HuH-7 (cell line): ENCODE measurements at regions not wholly inside any gene's neighbourhood (a gene's known extent, or its start where the extent isn't known, plus 50 kb on each side); places are given as distances from the start of the nearest gene placed in this dataset.
"Not testable (repeated sequence)": the region's sequence is repeated elsewhere in the genome, so short reads cannot be mapped to it uniquely, and the experiment has no call there.

Experiments used
- DNase-seq: peaks from one replicate; pipeline ENCODE4 v3.0.0; 2011; ENCODE audit warnings: low spot score

DNA sequence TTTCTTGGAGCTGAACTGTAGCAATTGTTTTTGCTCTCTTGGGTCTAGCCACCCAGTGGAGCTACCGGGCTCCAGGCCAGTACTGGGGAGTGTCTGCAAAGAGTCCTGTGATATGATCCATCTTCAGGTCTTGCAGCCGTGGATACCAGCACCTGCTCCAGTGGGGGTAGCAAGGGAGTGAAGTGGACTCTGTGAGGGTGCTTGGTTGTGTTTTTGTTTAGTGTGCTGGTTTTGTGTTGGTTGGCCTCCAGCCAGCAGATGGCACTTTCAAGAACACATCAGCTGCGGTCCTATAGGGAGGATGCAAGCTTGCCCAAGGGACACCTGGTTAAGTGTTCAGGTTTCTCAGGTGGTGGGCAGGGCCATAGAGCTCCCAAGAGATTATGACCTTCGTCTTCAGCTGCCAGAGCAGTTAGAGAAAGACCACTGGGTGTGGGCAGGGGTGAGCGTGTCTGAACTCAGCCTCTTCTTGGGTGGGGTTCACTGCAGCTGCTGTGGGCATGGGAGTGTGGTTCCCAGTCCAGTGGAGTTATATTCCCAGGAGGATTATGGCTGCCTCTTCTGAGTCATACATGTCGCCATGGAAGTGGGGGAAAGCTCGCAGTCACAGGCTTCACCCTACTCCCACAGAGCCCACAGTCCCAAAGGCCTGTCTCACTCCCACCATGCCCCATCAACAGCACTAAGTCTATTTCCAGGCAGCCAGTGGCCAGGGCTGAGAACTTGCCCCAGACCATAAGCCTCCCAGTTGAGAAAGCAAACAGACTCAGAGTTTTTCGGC lies 811.6 kb downstream of the GLUD2 start:
- DNase-seq: no peak

DNA sequence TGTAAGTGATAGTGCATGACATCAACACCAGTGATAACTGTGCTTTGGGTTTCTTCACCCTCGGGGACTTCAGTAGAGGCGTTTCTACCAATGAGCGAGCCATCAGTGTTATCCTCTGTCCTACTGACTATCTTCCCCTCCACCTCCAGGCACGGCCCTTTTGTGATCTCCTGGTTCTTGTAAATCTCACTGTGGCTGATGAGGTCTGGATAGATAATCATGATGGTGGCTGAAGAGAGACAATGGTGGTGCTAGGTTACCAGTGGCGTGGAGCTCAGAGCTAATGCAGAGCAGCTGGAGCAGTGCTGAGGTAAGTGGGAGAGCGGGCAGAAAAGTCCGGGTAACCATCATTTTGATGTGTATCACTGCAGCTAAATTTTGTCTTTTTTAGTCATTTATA lies 816.6 kb downstream of the GLUD2 start:
- no peak for DNase-seq

DNA sequence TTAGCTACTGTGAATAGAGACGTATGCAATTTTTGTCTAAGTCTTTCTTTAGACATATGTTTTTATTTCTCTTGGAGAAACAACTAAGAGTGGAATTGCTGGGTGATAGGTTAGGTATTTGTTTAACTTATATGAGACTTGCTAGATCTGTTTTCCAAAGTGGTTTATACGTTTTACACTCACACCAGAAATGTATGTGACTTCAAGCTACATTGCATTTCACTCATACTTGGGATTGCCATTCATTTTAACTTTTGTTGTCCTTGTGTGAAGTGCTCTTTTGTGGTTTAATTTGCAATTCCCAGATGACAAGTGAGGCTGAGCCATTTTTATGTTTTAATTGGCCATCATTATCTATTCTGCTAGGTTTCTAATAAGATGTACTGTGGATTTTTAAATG lies 817.2 kb downstream of the GLUD2 start:
- no peak for DNase-seq

DNA sequence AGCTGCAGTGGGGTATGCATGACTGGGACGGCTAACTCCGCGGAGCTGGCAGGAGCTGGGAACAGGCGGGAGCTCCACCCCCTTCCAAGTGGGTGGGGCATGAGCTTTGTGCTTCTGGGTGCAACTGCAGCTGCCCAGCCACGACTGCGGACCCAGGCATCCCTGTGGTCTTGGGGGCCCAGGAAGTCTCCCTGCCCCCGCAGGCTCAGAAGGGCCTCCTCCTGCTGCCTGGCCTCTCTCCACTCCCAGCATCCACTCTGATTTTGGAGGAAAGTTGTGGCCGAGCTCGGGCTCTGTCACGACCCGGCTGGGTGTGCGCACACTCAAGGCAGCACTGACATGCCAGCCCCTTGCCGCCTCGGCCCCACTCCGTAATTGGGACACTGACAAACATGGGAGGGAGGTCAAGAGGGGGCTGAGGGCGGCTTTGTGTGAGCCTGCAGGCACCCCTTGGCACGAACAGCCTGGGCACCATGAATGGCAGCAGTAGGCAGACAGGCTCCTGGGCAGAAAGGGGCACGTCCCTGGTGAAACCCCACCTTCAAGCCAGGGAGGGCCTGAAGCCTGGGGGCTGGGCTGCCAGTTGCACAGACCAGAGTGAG lies 822.6 kb downstream of the GLUD2 start:
- DNase-seq: no peak

DNA sequence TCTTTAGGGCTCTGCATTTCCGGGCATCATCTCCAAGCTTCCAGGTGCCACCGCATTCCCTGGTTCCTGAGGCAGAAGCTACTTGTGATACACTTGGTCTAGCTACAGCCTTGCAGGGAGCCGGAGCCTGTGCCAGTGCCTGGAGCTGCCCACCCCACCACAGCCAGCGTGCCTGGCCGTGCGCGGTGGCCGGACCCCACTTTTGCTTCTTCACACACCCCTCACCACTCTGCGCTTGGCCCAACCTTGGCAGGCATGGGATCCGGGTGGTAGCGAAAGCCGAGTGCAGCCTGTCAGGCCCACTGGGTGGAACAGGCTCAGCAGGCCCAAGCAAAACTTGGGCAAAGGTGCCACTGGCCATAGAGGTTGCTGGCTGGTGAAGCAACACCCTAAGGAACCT lies 823.7 kb downstream of the GLUD2 start:
- DNase-seq: no peak

DNA sequence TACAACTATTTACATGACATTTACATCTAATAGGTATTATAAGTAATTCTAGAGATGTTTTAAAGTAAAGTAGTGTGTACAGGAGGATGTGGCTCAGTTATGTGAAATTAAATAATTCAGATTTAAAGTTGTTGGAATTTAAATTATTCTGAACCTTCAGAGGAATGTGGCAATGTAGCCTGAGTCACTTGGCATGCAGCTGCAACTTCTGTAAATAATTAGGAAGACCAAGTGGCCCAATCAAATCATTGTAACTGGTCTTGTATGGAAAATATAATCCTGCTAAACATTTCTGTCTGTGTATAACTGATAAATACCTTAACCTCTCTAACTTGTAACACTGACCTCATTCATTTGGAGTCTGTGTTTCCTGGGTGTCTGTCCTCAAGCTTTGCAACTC lies 828.9 kb downstream of the GLUD2 start:
- no peak for DNase-seq

DNA sequence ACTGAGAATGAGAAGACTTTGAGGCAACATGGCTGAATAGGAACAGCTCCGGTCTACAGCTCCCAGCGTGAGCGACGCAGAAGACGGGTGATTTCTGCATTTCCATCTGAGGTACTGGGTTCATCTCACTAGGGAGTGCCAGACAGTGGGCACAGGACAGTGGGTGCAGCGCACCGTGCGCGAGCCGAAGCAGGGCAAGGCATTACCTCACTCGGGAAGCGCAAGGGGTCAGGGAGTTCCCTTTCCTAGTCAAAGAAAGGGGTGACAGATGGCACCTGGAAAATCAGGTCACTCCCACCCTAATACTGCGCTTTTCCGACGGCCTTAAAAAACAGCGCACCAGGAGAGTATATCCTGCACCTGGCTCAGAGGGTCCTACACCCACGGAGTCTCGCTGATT lies 829.9 kb downstream of the GLUD2 start:
- DNase-seq: not testable (repeated sequence)

DNA sequence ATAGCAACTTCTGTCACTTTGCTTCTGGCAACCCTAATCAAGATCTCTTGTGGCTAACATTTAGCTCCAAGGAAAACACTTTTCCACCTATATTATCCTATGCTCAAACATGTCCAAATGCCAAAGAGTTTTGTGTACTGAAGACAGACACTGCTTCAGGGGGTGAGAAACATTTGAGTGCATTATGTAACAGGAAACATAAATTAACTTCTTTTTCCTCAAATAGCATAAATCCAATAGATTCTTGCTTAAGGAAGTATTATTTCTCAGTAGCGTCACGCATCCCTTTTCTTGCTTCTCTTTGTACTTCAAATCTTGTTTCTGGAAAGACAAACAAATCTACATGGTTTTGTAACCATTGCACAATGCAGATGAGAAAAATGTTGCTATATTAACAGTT lies 839.1 kb downstream of the GLUD2 start:
- no peak for DNase-seq

DNA sequence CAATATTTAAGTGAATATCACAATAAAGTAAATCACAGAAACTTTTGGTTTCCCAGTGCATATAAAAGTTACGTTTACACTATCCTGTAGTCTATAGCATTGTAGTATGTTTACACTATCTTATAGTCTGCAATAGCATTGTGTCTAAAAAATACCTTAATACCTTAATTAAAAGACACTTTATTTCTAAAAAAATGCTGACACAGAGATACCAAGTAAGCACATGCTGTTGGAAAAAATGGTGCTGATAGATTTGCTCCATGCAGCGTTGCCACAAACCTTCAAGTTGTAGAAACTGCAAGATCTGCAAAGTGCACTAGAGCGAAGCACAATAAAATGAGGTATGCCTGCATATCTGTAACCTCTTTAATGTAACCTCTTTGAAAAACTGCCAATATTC lies 847.3 kb downstream of the GLUD2 start:
- DNase-seq: no peak

DNA sequence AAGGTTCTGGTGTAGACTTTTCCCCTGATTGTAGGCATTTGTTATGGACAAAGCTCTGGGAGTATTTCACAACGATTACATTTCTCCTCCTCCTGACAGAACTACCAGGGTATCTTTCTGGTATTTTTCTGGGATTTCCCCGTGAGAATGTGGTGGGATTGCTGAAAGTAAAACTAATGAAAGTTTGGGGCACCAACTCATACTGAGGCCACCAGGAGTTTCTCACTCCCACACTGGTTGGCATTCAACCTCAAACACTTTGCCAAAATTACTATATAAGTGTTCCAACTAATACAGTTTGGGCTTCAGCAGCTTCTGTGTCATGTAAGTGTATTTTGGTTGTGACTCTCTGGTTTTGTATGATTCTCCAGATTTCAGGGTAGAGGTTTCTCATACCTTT lies 855.1 kb downstream of the GLUD2 start:
- no peak for DNase-seq

DNA sequence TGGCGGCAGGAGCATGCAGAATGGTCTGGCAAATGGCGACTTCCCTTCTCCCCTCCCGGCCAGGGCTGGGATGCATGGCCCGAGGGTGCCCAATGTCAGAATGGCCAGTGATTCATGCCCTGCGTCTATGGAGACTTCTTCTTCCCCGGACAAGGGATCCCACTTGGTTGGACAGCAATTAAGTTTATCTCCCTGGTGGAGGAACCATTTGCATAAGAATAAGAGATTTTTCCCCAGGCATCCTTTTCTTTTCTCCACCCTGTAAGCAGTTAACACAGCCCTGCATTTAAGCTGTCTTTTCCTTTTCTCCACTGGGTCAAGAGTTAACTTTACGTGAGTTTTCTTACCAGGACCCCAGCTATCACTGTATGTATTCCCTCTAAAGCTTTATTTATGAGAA lies 856.6 kb downstream of the GLUD2 start:
- DNase-seq: no peak

DNA sequence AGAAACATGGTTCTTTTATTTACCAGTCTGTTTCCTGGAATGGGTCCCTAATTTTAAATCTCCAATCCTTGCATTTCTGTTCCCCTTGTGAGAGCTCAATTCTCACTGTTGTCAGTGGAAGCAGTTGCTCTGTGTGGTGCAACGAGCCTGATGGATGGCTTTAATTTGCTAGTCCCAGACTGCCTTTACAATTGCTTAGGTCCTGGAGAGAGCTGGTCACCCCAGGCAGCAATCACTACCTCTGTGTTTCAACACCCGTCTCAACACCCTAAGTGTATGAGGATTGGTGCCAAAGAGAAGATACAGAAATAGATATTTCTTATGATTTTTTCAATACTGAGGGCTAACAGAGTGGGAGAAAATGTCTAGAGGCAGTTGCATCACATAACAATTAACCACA lies 873.8 kb downstream of the GLUD2 start:
- DNase-seq: no peak

DNA sequence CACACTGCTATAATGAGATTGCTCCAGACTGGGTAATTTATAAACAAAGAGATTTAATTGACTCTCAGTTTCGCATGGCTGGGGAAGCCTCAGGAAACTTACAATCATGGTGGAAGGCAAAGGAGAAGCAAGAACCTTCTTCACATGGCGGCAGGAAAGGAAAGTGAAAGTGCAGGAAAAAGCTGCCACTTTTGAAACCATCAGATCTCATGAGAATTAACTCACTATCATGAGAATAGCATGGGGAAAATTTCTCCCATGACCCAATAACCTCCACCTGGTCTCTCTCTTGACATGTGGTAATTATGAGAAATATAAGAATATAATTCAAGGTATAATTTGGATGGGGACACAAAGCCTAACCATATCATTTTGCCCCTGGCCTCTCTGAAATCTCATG lies 884.2 kb downstream of the GLUD2 start:
- DNase-seq: no peak

DNA sequence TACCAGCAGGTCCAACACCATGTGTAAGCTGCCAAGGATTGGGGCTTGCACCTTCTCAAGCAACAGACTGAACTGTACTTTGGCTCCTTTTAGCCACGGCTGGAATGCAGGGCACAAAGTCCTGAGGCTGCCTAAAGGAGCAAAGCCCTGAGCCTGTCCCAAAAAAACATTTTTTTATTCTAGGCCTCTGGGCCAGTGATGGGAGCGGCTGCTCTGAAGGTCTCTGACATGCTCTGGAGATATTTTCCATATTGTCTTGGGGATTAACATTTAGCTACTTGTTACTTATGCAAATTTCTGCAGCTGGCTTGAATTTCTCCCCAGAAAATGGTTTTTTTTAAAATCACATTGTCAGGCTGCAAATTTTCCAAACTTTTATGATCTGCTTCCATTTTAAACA lies 885.3 kb downstream of the GLUD2 start:
- no peak for DNase-seq

DNA sequence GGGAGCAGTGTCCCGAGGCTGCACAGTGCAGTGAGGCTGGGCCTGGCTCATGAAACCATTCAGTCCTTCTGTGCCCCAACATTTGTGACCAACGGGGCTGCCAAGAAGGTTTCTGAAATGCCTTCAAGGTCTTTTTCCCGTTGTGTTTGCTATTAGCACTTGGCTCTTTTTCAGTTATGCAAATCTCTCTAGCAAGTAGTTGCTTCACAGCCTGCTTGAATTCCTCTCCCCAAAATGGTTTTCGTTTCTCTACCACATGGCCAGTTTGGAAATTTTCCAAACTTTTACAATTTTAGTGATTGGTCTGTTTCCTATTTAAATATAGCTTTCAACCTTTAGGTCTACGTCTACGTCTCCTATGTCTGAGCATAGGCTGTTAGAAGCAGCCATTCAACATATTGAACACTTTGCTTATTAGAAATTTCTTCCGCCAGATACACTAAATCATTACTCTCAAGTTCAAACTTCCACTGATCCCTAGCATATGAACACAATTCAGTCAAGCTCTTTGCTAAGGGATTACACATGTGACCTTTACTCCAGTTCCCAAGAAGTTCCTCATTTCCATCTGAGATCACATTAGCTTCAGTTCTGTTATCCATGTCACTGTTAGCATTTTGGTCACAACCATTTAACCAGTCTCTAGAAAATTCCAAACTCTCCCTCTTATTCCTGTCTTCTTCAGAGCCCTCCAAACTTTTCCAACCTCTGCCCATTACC lies 901.8 kb downstream of the GLUD2 start:
- DNase-seq: no peak

DNA sequence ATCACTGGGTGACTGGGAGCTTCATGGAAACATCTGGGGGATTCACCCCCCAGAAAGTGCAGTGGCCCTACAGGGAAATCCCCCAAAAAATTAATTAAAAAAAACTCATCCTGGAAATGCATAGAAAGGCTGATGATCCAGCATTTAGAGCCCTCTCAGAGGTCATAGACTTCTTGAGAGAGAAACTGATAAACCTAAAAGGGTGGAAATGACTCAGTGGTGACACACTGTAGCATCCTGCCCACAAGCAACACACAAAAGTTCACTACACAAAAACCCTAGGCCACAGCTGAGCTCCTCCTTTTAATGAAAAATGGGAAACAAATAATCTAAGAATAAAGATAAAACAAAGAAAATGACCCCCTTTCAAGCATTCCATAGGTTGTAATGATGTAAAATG lies 911.5 kb downstream of the GLUD2 start:
- DNase-seq: no peak

DNA sequence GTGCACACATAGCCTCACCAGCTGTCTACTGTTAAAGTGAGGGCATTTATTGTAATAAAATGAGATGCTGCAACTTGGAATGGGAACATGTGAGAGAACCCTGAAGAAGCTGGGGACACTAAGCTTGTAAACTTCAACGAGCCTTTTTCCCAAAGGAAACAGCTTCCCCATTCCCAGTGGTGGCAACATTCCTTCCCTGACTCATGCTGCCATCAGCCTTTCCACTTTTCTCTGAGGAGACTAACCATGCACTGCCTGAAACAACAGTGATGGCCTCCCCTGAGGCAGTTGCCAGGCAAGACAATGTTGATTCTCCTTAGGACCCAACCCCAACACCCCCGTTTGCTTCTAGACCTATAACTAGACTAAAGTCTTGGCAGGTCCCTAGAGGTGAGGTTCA lies 928.3 kb downstream of the GLUD2 start:
- no peak for DNase-seq

DNA sequence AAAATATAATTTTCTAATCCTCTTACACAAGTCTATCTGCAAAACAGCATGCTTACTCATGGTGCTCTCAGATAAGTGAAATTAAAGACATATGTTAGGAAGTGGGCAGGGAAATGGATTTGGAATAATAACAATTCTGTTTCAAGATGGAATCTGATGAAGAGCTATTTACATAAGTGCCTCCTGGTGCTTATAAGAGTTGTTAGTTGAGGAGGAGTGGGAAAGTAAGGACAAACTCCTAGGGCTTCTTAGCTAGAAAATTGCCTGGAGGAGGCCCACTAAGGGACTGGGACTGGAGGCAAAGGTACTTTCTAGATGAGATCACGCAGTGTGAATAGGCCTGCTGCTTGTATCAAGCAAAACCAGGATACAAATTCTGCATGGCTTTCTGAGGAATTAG lies 939.8 kb downstream of the GLUD2 start:
- no peak for DNase-seq

DNA sequence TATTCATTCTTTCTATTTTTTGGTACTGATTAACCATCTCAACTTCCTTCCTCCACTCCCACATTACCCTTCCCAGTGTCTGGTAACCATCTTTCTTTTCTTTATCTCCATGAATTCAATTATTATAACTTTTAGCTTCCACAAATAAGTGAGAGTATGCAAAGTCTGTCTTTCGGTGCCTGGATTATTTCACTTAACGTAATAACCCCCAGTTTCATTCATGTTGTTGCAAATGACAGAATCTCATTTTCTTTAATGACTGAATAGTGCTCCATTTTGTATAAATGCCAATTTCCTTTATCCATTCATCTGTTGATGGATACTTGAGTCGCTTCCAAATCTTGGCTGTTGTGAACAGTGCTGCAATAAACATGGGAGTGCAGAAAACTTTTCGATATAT lies 940.4 kb downstream of the GLUD2 start:
- DNase-seq: no peak

DNA sequence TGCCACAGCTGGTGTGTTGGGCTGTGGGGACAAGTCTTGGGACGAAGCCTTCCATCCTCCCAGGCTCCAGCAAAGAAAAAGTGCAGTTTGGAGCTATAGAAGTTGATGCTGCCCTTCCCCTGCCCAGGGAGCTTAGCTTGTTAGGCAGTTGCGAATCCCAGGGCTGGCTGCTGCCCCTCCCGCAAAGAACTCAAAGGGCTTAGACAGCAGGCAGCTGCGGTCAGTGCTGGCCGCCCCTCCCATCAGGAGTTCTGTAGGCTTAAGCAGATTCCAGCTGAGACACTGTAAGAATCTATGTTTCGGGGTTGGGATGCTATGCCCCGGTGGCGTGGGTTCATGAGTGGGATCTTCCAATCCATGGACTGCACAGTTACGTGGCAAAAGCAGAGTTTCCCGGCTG lies 956.7 kb downstream of the GLUD2 start:
- DNase-seq: no peak

DNA sequence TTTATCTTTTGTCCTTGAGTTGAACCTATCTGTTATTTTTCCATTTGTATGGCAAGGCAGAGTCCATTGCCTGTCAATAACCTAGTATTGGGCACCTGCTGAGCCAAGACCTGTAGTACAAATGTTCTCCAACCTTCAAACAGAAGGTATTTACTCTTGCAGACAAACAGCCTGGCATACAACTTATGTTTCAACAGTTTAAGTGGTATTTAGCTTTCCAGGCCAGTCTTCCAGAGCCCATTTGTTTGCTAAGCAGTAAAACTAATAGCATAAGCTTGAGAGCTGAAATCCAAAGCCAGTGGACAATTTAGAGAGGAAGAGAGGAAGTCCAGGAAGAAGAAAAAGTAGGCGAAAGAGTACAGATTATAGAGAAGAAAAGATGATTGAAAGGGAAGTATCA lies 979.3 kb downstream of the GLUD2 start:
- DNase-seq: no peak

DNA sequence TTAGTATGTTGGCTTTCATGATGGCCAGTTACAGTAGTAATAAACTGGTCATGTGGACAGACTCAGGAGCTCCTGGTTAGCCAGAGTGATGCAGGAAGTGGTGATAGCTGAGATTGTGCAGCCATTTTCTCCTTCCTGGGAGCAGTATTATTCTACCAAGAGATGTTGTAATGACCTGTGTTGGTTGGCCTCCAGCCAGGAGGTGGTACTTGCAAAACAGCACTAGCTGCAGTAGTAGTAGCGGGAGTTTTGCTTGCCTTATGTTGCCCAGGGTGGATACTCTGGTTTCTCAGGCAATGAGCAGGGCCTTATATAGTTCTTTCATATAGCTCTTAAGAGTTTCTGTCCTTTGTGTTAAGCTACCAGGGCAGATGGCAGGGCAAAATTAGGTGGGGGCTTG lies 998.8 kb downstream of the GLUD2 start:
- peak; percentile 0 for DNase-seq

DNA sequence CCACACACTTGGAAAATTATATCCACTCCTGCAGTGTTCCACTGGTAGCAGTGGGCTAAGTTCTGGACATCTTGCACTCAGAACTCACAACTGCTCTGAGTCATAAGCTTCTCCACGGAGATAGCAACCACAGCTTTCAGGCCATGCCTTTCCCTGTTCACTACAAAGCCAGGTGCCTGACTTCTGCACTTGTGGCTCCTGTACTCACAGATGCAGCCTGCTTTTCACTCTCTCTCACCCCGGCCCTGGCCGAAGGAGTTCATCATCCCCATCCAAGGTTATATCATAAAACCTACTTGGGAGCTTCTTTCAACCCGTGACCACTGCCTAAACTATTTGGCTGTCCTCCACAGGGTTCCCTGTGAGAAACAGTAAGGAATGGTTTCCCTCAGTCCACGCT lies 999.4 kb downstream of the GLUD2 start:
- DNase-seq: no peak

DNA sequence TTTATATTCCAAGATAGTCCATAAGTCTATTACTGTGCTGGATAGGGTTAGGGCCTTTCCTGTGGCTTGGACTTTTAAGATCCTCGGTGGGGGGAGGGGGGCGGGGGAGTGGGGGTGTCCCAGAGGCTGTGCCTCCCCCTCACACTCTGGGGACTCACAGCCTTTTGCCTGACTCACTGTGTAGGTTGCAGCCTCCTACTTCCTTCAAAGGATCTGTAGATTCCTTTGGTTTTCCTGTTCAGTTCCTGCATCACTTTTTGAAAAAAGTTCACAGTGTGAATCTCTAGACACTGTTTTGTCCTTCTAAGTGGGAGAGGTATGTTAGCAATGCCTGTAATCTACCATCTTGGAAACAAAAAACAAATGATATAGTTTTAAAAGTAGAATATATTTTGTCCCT lies 999.9 kb downstream of the GLUD2 start:
- no peak for DNase-seq
